HPDE6-E6E7 (cell line): ENCODE measurements at regions not wholly inside any gene's neighbourhood (a gene's known extent, or its start where the extent isn't known, plus 50 kb on each side); places are given as distances from the start of the nearest gene placed in this dataset.

ENCODE experiments used
- DNase-seq: peaks from one replicate; pipeline ENCODE4 v3.0.0; 2011; ENCODE audit warnings: missing footprints; ENCODE audit errors: extremely low spot score

DNA sequence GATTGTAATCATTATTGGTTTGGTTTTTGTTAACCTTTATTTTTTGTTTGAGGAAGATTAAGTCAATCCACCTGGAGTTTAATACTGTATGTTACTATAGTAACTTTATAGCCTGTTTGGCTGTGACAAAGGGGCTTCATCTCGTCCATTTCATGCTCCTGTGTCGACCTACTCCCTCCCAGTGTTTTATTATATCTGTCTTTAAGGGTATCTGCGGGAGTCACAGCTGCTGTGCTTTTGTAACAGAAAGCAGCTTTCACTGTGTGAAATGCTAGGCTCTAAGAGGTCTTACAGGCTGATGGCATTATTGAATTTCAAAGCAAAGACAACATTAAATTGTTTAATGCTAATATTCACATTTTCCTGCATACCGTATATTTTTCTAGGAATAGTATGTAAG, 698.0 kb upstream of the POU3F2 start:
- no peak for DNase-seq

- no peak for DNase-seq
These were observed 697.0 kb upstream of the POU3F2 start for GRCh38 chr6:98137391-98137790.

GRCh38 chr6:98142839-98143238, 691.5 kb upstream of the POU3F2 start:
- no peak for DNase-seq

GRCh38 chr6:98146656-98147055, 687.7 kb upstream of the POU3F2 start:
- DNase-seq, result no peak

- no peak for DNase-seq
These were observed 677.8 kb upstream of the POU3F2 start for GRCh38 chr6:98156580-98156979.

- no peak for DNase-seq
These were observed 654.8 kb upstream of the POU3F2 start for GRCh38 chr6:98179606-98180005.

DNA sequence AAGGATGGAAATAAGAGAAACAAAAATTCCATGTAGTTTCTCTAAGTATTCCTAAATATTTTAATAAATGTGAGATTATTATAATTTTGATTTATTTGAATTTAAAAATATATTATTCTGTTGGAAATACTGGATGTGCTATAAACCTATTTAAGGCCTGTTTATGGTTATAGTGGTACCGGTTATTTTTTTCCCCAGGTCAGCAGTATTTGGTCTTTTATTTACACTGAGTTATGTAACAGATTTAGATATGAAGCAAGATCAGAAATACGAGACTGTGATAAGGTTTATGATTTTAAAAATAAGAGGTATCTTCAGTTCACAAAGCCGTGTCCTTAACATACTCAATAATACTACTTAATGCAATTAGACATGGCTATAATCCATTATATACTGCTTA, 634.3 kb upstream of the POU3F2 start:
- DNase-seq, result no peak

GRCh38 chr6:98203170-98203806, 631.1 kb upstream of the POU3F2 start:
- no peak for DNase-seq

DNA sequence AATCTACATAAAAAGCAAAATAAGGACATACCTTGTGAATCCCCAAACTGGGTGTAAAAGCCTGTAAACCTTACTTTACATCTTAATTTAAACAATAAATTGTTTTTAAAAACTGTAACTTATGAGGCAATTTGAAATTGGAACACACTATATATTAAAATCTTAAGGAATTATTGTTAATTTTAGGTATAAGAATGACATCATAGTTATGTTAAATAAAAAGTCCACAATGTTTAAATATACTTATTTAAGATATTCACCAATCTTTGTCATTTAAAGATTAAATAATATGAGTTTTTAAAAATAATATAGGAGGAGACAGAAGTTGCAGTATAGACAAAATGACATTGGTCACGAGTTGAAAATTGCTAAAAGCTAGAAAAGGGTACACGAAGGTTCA, 621.9 kb upstream of the POU3F2 start:
- DNase-seq, result no peak

- no peak for DNase-seq
These were observed 618.8 kb upstream of the POU3F2 start for GRCh38 chr6:98215531-98215930.

- no peak for DNase-seq
These were observed 604.1 kb upstream of the POU3F2 start for GRCh38 chr6:98230250-98230649.

GRCh38 chr6:98239057-98239456, 595.3 kb upstream of the POU3F2 start:
- DNase-seq, result no peak

DNA sequence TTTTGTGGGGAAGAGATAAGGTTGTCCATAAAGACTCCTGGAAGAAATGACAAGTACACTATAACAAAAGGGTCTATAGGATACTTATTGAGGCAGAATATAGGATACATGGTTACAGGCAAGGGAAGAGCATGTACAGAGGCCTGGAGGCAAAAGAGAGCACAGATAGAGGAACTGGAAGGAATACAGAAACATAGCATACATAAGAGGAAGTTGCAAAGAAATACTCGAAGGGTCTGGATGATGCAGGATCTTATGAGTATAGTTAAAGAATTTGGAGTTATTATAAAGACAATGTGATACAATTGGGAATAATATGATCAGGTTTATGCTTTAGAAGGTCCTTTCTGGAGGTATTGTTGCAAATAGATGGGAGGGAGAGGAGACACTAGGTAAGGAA, 592.7 kb upstream of the POU3F2 start:
- DNase-seq, result no peak

- no peak for DNase-seq
These were observed 579.8 kb upstream of the POU3F2 start for GRCh38 chr6:98254624-98255023.

DNA sequence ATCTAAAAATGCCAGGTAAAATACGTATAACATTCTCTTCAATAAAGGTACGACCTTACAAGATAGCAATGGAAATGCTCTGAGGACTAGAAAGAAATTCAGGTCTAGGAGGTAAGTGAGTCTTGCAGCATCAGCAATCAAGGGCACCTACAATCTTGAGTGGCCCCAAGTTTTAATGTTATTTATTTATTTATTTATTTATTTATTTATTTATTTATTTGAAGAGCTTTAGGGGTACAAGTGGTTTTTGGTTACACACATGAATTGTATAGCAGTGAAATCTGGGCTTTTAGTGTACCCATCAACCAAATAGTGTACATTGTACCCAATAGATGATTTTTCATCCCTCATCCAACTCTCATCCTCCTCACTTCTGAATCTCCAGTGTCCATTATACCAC, 574.0 kb upstream of the POU3F2 start:
- no peak for DNase-seq

- DNase-seq, result no peak
These were observed 562.3 kb upstream of the POU3F2 start for GRCh38 chr6:98272060-98272459.

GRCh38 chr6:98274691-98275090, 559.7 kb upstream of the POU3F2 start:
- no peak for DNase-seq

GRCh38 chr6:98280492-98280891, 553.9 kb upstream of the POU3F2 start:
- no peak for DNase-seq

- no peak for DNase-seq
These were observed 547.8 kb upstream of the POU3F2 start for GRCh38 chr6:98286620-98287019.

GRCh38 chr6:98287876-98288275, 546.5 kb upstream of the POU3F2 start:
- no peak for DNase-seq

- no peak for DNase-seq
These were observed 541.6 kb upstream of the POU3F2 start for GRCh38 chr6:98292810-98293209.

GRCh38 chr6:98295515-98296175, 538.7 kb upstream of the POU3F2 start:
- DNase-seq, result no peak

- DNase-seq, result no peak
These were observed 525.8 kb upstream of the POU3F2 start for GRCh38 chr6:98308564-98308963.

DNA sequence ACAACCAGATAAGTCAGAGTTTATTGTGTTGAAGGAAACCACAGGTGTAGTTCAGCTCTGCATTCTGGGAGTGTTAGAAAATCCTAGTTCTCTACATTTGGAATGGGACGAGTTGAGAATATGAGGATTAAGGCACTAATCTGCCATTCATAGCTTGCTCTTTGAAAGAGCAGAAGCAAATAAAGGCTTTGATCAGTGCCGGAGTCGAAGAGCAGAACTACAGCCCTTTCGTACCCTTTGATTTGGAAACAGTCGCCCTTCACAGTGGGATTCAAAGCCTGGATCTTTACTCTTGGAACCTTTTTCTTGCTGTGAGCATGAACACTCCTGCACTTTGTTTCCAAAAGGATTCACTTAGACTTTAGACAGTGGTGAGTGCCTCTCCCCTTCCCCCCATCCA, 523.9 kb upstream of the POU3F2 start:
- DNase-seq, result no peak
